ENCODE measurements at regions not wholly inside any gene's neighbourhood (a gene's known extent, or its start where the extent isn't known, plus 50 kb on each side); places are given as distances from the start of the nearest gene placed in this dataset.
A peak's percentile ranks its signal among the peaks of the same experiment; 100 is the strongest.

DNA sequence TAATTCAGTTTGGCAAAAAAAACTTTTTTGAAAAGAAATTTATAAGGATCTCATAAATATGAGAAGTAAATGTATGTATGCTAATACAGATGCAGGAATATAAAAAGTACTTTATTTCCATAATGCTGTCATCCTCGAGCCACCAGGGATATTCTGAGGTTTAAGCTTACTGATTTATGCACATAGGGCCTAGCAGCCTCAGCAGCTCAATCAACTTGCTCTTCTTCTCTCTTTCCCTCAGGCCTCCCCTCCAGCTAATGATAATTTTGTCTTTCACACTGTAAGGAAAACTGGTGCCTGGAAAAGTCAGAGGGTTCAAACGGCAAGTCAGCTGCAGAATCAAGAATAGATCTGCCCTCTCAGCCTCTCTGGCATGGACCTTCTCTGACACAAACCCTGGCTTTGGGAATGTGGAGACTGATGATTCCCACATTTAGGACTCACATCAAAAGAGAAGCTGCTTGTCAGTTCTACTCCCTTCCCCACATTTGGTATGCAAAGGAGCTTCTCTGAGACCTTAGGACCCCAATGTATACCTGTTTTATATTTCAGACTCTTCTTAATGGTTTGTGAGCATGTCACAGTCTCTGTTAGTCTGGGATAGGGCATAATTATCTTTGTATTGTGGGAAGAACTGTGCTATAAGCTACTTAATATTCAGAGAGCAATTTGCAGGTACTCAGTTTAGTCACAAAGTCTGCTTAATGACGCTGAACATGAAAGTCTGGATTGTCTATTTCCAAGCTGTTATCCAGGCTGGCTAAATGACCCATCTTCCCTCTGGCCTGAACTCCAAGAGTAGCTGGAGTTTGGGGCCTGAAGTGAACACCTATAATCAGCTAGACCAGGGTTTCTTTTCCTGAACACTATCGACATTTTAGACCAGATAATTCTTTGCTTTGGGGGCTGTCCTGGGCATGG, 52.1 kb upstream of the DIPK1A start:
- no peak for DNase-seq (ENCODE audit: low read depth in 2 of 2)

DNA sequence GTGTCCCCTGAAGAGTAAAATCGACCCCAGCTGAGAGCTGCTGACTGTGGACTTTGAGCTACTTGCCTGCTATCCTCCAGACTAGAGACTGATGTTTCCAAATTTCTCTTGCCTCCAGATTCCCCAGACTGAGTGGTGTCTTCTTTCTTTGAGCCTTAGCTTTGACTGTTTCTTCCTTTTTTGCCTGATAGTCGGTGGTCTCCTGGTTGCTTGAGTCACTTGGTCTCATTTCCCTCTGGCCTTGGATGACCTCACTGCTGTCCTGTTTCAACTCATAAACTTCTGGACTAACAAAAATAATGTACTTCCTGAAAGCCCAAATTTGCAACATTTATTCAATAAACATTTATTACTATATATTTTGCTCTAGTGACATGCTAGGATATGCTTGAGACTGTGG, 52.9 kb upstream of the DIPK1A start:
- DNase-seq (ENCODE audit: low read depth in 2 of 2), result no peak

DNA sequence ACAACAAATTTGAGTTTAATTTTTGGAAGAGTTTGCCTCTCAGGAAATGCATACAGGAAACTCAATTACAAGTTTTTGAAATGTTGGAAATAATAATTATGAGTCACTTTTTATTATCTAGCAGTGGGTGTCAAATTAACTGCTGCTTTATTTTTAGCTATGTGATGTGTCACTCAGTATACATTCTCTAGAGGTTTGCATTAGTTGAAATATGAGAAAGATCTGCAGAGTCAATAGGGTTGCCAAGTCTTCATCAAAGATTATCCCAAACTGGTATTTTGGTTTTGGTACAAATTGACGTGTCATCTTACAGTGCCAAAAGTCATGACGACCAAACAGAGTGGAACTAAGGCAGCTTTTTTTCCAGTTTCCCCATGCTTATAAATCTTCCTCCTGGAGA, 54.3 kb upstream of the DIPK1A start:
- peak; percentile 34 to 48 for DNase-seq (ENCODE audit: low read depth in 2 of 2)

DNA sequence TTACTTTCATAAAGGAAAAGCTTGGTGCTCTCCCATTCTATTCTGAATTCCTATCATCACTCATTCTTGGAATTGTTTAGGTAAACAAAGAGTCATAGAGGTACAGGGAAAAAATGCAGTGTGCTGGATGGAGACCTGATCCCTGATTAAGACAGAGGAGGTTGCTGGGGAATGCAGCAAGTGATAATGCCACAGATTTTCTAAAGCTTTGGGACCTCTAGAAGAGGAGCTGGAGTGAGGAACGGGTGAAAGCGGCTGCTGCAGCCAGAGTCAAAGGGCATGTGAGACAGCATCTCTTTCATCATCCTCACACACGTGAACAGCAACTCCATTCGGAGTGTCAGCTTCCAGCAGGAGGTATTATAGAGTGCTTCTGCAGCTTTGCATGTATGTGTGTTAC, 54.9 kb upstream of the DIPK1A start:
- DNase-seq (ENCODE audit: low read depth in 2 of 2), result no peak

DNA sequence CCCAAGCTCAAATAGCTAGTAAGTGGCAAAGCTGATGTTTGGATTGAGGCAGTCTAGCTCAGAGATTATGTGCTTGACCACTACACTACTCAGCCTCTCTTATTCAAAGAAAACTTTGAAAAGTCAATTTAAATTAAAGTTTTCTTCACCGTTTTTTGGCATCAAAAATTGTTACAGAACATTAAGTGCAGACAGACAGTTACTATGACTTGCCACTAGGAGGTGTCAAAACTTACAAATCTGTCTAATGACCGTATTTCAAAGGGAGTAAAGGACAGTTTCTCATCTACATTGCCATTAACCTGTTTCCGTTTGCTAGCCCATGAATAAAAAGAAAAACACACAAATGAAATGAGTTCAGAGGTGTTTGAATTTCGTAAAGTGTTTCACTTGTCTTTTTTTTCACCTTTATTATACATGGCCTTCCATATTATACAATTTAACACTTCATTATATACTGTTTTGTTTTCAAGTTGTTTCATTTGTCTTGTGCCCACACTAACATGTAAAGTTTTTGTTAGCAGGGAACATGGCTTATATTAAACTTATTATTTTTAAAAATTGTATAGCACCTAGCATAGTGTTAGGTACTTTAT, 57.4 kb upstream of the MTF2 start:
- no peak for DNase-seq (ENCODE audit: low read depth in 2 of 2)

DNA sequence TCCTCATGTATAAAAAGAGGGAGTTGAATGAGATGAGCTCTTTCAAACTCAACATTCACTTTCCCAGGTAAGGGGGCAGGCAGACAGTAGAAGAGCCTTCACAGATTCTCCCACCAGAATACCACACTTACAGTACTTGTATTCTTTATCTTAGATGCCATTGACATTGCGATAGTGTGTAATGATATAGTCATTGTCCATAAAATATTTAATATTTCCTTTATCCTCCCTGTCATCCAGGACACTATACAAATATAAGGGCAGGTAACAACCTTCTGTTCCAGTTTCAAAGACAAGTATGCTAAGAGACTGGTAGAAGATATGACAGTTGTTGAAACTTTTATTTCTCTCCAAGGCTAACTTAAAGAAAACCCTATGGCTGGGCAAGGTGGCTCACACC, 56.5 kb upstream of the MTF2 start:
- DNase-seq (ENCODE audit: low read depth in 2 of 2), result no peak

DNA sequence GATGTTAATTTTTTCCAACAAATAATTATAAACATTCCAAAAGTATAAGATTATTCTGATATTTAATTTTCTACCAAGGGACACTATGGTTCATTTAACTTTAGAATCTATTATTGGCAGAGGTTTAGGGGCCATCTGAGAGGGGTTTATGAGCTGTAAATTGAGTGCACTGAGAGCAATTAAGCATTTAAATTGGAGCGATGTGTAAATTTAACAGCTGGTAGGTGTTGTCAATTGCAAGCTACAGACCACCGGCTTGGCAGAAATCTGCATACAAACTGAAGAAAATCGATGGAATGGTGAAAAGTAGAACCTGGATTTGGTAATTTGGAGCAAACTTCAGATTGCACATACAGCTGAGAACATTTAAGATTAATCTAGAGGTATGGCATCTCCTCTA, 55.8 kb upstream of the MTF2 start:
- no peak for DNase-seq (ENCODE audit: low read depth in 2 of 2)

DNA sequence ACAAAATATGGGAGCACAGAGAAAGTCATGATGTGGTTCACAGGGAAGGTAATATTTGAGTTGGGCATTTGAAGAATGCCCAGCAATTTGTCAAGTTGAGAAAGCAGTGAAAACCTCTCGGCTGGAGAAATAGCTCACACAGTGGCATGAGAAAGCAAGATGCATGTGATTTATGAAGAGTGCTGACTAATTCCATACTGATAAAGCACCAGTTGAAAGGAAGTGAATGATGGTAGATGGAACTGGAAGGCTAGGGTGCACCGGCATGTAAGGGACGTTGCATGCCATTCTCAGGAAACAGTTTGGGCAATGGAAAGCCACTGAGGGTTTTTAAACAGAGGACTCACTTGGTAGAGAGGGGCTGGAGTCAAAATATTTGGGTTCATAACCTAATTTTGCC, 53.5 kb upstream of the MTF2 start:
- no peak for DNase-seq (ENCODE audit: low read depth in 2 of 2)

DNA sequence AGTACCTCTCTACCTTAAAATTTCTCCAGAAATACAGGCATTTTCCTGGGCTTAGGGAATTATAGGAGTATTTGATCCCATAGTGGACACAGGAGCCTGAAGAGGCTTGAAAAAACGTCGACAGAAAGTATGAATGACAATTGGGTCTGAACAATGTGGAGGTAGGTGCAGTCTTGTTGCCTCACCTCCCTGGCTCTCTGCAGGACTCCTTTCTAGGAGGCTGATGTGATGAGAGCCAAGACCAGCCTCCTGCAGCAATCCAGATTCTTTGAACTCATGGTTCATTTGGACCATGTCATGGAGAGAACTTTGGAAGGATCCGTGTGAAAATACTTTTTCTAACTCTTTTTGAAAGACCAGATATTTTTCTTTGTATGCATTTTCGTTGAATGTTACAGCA, 50.5 kb upstream of the MTF2 start:
- no peak for DNase-seq (ENCODE audit: low read depth in 2 of 2)
